Suprapubic skin (tissue), 4 donors: ENCODE measurements at regions not wholly inside any gene's neighbourhood (a gene's known extent, or its start where the extent isn't known, plus 50 kb on each side); places are given as distances from the start of the nearest gene placed in this dataset.
"Not testable (repeated sequence)": the region's sequence is repeated elsewhere in the genome, so short reads cannot be mapped to it uniquely, and the experiment has no call there.

Experiments used
- CTCF ChIP-seq, 2 donors: fragments of 200-600 bp in 1 of 2; fragments of 450-650 bp in 1 of 2; sonication (generic) in 1 of 2; IDR thresholded peaks; one replicate each; pipeline ENCODE4 v1.5.1; 2016 to 2019; ENCODE audit warnings: antibody characterized with exemption in 2 of 2, mild to moderate bottlenecking in 1 of 2, moderate library complexity in 1 of 2
- POLR2A ChIP-seq, 2 donors: fragments of 450-650 bp; IDR thresholded peaks; one replicate each; pipeline ENCODE4 v1.6.1; 2017; ENCODE audit warnings: antibody characterized with exemption in 2 of 2, mild to moderate bottlenecking in 2 of 2, moderate library complexity in 2 of 2
- POLR2AphosphoS5 ChIP-seq, 3 donors: sonication (generic); formaldehyde crosslinking; IDR thresholded peaks; one replicate each; pipeline ENCODE4 v1.6.1; 2017; ENCODE audit warnings: antibody characterized with exemption in 3 of 3

GRCh38 chr2:91659189-91659916, 2967.9 kb downstream of the RPIA start:
- TF ChIP-seq CTCF, POLR2A, POLR2AphosphoS5 (IDR thresholded peaks at IDR 0.05): not testable (repeated sequence)
